Prostate gland (tissue), 2 donors: ENCODE measurements at regions not wholly inside any gene's neighbourhood (a gene's known extent, or its start where the extent isn't known, plus 50 kb on each side); places are given as distances from the start of the nearest gene placed in this dataset.

Experiments
- CTCF ChIP-seq, 4 experiments: fragments of 200-600 bp in 2 of 4; fragments of 450-650 bp in 2 of 4; sonication (generic) in 2 of 4; IDR thresholded peaks; 1 replicate in 3 of 4; 2 replicates in 1 of 4; pipeline ENCODE4 v1.5.1; 2016 to 2019; ENCODE audit warnings: antibody characterized with exemption in 4 of 4, mild to moderate bottlenecking in 2 of 4, moderate library complexity in 2 of 4
- POLR2A ChIP-seq: fragments of 450-650 bp; IDR thresholded peaks from one replicate; pipeline ENCODE4 v1.6.1; 2016; ENCODE audit warnings: antibody characterized with exemption, mild to moderate bottlenecking

- TF ChIP-seq CTCF (IDR thresholded peaks at IDR 0.05) (no peak), POLR2A (no peak)
Measured at GRCh38 chr6:8703059-8703458, 267.7 kb upstream of the SLC35B3 start.
